ENCODE measurements at regions not wholly inside any gene's neighbourhood (a gene's known extent, or its start where the extent isn't known, plus 50 kb on each side); places are given as distances from the start of the nearest gene placed in this dataset.

DNA sequence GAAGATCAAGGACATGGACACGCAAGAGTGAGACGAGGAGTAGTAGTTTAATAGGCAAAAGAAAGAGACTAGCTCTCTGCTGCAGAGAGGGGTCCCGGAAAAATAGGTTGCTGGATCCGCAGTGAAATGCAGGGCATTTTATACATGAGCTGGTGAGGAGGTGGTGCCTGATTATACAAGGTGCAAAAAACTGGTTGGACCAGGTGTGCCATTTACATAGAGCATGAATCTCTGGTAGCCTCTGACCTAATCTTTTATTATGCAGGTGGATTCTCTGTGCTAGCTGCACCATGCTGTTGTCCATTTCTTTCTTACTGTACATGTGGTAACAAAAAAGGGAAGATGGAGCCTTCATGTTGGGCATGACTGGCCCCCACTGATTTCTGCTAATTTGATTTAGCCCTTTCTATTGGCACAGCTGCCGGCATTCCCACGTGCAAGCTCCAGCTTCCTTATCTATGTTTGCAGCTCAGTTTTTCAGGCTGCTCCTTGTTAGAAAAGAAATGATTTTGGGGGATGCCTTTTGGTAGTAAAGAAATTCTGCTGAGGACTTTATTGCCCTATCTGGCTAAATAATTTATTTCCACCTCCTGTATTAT is 548.1 kb downstream of the BRINP3 start:
- Mint-ChIP-seq H3K27me3 (no peaks in the 10 kb centered on the region), H3K36me3 (no peaks in the 10 kb centered on the region), H3K4me1 (ENCODE audit: unreplicated experiment) (no peaks in the 10 kb centered on the region), H3K9me3 (peaks cover 3% of the 10 kb centered on the region), H3K4me3 (no peak overlapping the region), H3K27ac (no peak overlapping the region)
- TF ChIP-seq, protein P1, sequence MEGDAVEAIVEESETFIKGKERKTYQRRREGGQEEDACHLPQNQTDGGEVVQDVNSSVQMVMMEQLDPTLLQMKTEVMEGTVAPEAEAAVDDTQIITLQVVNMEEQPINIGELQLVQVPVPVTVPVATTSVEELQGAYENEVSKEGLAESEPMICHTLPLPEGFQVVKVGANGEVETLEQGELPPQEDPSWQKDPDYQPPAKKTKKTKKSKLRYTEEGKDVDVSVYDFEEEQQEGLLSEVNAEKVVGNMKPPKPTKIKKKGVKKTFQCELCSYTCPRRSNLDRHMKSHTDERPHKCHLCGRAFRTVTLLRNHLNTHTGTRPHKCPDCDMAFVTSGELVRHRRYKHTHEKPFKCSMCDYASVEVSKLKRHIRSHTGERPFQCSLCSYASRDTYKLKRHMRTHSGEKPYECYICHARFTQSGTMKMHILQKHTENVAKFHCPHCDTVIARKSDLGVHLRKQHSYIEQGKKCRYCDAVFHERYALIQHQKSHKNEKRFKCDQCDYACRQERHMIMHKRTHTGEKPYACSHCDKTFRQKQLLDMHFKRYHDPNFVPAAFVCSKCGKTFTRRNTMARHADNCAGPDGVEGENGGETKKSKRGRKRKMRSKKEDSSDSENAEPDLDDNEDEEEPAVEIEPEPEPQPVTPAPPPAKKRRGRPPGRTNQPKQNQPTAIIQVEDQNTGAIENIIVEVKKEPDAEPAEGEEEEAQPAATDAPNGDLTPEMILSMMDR (conservative IDR thresholded peaks at IDR 0.05) = no peak
- no peak for DNase-seq (ENCODE audit: extremely low spot score, unreplicated experiment)

GRCh38 chr1:189936861-189937260 is 540.8 kb downstream of the BRINP3 start:
- H3K27me3 Mint-ChIP-seq = no peaks in the 10 kb centered on the region

DNA sequence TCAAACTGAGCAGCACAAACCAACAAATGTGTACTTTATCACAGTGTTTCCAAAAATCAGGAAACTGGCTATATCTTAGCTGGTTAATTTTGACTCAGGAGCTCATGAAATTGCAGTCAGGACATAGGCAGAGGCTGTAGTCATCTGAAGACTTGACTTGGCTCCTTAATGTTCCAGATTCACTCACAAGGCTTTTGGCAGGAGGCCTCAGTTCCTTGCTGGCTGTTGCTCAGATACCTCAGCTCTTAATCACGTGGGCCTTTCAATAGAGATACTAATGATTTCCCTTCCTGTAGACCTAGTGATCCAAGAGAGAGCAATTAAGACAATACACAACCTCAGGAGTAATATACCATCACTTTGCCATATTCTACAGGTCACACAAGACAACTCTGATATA is 537.7 kb downstream of the BRINP3 start:
- DNase-seq (ENCODE audit: extremely low spot score, unreplicated experiment) = no peak
- H3K27me3 Mint-ChIP-seq = no peaks in the 10 kb centered on the region
- H3K27ac Mint-ChIP-seq = no peak overlapping the region
- no peak overlapping the region for H3K4me3 Mint-ChIP-seq
- no peaks in the 10 kb centered on the region for H3K4me1 Mint-ChIP-seq (ENCODE audit: unreplicated experiment)
- peaks cover 3% of the 10 kb centered on the region for H3K9me3 Mint-ChIP-seq
- TF ChIP-seq, protein P1 (conservative IDR thresholded peaks at IDR 0.05) = no peak
- no peaks in the 10 kb centered on the region for H3K36me3 Mint-ChIP-seq

More at GRCh38 chr1:189936861-189937260, 540.8 kb downstream of the BRINP3 start:
- H3K4me3 Mint-ChIP-seq = no peak overlapping the region
- H3K4me1 Mint-ChIP-seq (ENCODE audit: unreplicated experiment) = no peaks in the 10 kb centered on the region
- H3K27ac Mint-ChIP-seq = no peak overlapping the region
- TF ChIP-seq, protein P1 (conservative IDR thresholded peaks at IDR 0.05) = no peak
- no peak for DNase-seq (ENCODE audit: extremely low spot score, unreplicated experiment)
- H3K9me3 Mint-ChIP-seq = peaks cover 3% of the 10 kb centered on the region
- H3K36me3 Mint-ChIP-seq = no peaks in the 10 kb centered on the region

DNA sequence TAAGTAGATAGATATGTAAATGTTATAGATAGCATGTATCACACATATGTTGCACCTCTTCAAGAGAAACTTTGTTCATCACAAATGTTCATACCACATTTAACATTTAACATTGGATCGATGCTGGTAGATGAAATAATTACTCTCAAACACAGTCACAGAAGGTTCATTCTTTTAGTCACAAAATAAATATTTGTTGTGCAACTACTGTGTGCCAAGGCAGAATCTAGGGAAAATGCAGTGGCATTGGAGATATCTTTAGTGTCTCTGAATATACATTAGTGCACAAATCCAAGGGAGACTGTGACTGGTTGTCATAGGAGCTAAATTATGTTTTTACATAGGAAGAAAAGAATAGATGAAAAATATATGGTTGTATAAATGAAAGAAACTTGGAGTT is 535.7 kb downstream of the BRINP3 start:
- Mint-ChIP-seq H3K36me3 (no peaks in the 10 kb centered on the region), H3K27ac (no peak overlapping the region), H3K9me3 (peaks cover 3% of the 10 kb centered on the region), H3K4me3 (no peak overlapping the region), H3K4me1 (ENCODE audit: unreplicated experiment) (no peaks in the 10 kb centered on the region), H3K27me3 (no peaks in the 10 kb centered on the region)
- no peak for DNase-seq (ENCODE audit: extremely low spot score, unreplicated experiment)
- TF ChIP-seq, protein P1 (conservative IDR thresholded peaks at IDR 0.05) = no peak

DNA sequence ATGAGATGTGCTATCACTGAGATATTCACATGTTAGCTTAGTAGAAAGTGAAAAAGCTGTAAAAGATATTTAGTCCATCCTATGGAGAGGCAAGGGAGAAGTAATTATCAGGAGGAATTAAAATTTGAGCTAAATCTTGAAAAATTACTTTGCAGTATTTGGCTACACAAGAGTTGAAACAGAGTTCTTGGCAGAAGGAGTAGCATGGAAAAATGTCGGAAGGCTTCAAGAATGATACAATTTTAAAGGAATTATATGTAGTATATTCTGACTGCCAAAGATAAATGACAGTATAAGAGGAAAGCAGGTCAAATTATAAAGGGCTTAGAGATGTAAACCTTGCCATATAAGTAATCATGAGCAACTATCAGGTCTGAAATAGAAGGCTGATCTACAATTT is 518.9 kb downstream of the BRINP3 start:
- no peak overlapping the region for H3K4me3 Mint-ChIP-seq
- H3K36me3 Mint-ChIP-seq = no peaks in the 10 kb centered on the region
- DNase-seq (ENCODE audit: extremely low spot score, unreplicated experiment) = no peak
- TF ChIP-seq, protein P1 (conservative IDR thresholded peaks at IDR 0.05) = no peak
- peaks cover 3% of the 10 kb centered on the region for H3K4me1 Mint-ChIP-seq (ENCODE audit: unreplicated experiment)
- H3K9me3 Mint-ChIP-seq = no peaks in the 10 kb centered on the region
- H3K27ac Mint-ChIP-seq = no peak overlapping the region
- H3K27me3 Mint-ChIP-seq = no peaks in the 10 kb centered on the region

GRCh38 chr1:189960769-189961168 is 516.9 kb downstream of the BRINP3 start:
- TF ChIP-seq, protein P1 (conservative IDR thresholded peaks at IDR 0.05) = no peak
- DNase-seq (ENCODE audit: extremely low spot score, unreplicated experiment) = no peak
- H3K4me3 Mint-ChIP-seq = no peak overlapping the region
- no peak overlapping the region for H3K27ac Mint-ChIP-seq
- no peaks in the 10 kb centered on the region for H3K4me1 Mint-ChIP-seq (ENCODE audit: unreplicated experiment)
- H3K36me3 Mint-ChIP-seq = no peaks in the 10 kb centered on the region
- no peaks in the 10 kb centered on the region for H3K27me3 Mint-ChIP-seq
- no peaks in the 10 kb centered on the region for H3K9me3 Mint-ChIP-seq

Measured in type B pancreatic cell (in vitro differentiated cells).